ENCODE measurements at regions not wholly inside any gene's neighbourhood (a gene's known extent, or its start where the extent isn't known, plus 50 kb on each side); places are given as distances from the start of the nearest gene placed in this dataset.

DNA sequence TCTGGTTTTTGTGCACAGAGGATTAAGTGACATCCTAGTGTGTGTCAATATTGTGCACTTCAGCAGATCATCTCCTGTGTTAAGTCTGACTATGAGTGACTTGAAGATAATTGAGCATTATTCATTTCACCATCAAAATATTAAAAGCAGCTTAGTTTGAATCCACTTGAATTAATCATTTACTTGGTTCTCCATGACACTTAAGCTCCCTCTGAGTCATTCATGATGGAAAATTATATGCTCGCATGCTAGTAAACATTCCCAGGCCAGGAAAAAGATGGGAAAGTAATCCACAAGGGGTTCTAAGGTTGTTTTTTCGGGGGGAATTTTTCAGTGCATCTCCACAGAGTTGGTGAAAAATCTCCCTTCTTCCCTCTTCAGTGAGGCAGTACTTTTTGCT, 97.2 kb upstream of the EOLA2 start:
- TF ChIP-seq CTCF (IDR thresholded peaks at IDR 0.05), result no peak
- no peak for TF ChIP-seq POLR2A (IDR thresholded peaks at IDR 0.05)

All from right lobe of liver (tissue), 4 donors.